Adrenal gland (tissue), 9 donors: ENCODE measurements at regions not wholly inside any gene's neighbourhood (a gene's known extent, or its start where the extent isn't known, plus 50 kb on each side); places are given as distances from the start of the nearest gene placed in this dataset.

Experiments
- DNase-seq, 7 donors: peaks; one replicate each; pipeline ENCODE4 v3.0.0-alpha.2; 2019 to 2020
- H3K27ac ChIP-seq, 5 donors: fragments of 200-600 bp; sonication (generic) in 4 of 5; 1 replicate in 3 of 5; 2 replicates in 2 of 5; pipeline versions ENCODE4 v1.5.1 to v1.8.0; 2016 to 2020; ENCODE audit warnings: mild to moderate bottlenecking in 1 of 5
- H3K27me3 ChIP-seq: fragments of 200-600 bp; 2 replicates; pipeline ENCODE4 v1.8.0; 2021
- H3K36me3 ChIP-seq, 2 donors: fragments of 200-600 bp; replicated peaks in 1 of 2; 1 replicate in 1 of 2; 2 replicates in 1 of 2; pipeline versions ENCODE4 v1.5.1 to v1.8.0; 2018 to 2022
- H3K4me1 ChIP-seq, 2 donors: fragments of 200-600 bp; replicated peaks in 1 of 2; 1 replicate in 1 of 2; 2 replicates in 1 of 2; pipeline versions ENCODE4 v1.5.1 to v1.8.0; 2018 to 2021
- H3K4me3 ChIP-seq, 4 donors: fragments of 200-600 bp; sonication (generic) in 3 of 4; one replicate each; pipeline ENCODE4 v1.5.1; 2016 to 2018
- H3K9me3 ChIP-seq, 3 donors: fragments of 200-600 bp; sonication (generic) in 1 of 3; replicated peaks in 1 of 3; 1 replicate in 2 of 3; 2 replicates in 1 of 3; pipeline versions ENCODE4 v1.5.1 to v1.8.0; 2016 to 2021
- CTCF ChIP-seq, 6 experiments: fragments of 450-650 bp in 4 of 6; fragments of 200-600 bp in 2 of 6; sonication (generic) in 1 of 6; IDR thresholded peaks; 1 replicate in 5 of 6; 2 replicates in 1 of 6; pipeline versions ENCODE4 v1.5.1 to v1.8.0; 2016 to 2021; ENCODE audit warnings: antibody characterized with exemption in 6 of 6, mild to moderate bottlenecking in 2 of 6, moderate library complexity in 1 of 6
- POLR2A ChIP-seq, 2 donors: fragments of 450-650 bp; IDR thresholded peaks; one replicate each; pipeline ENCODE4 v1.6.1; 2017; ENCODE audit warnings: antibody characterized with exemption in 2 of 2, mild to moderate bottlenecking in 2 of 2, moderate library complexity in 1 of 2
- WGBS, 4 donors: extraction: QIAGEN DNeasy Blood & Tissue Kit in 2 of 4; methylation state at CpG; one replicate each; pipeline versions ENCODE4 v1.1.5 to v1.1.7; 2013 to 2017; 5-methylcytosine and 5-hydroxymethylcytosine counted together
- intact Hi-C, 2 donors: fragments of 100-400 bp; cut with DNase I; formaldehyde crosslinking; loops; one replicate each; pipeline versions ENCODE4 v1.14.1 to v1.15.0; 2022 to 2023
- donor health status: healthy with polysubstance abuse.
- donor health status: Bipolar disorder and iron deficiency.
- donor health status: DM: yes; HTN: yes; CAD: no.
- donor health status: DM: no; HTN: no; CAD: no.
- donor health status: DM: no; HTN: no; CAD: no.

DNA sequence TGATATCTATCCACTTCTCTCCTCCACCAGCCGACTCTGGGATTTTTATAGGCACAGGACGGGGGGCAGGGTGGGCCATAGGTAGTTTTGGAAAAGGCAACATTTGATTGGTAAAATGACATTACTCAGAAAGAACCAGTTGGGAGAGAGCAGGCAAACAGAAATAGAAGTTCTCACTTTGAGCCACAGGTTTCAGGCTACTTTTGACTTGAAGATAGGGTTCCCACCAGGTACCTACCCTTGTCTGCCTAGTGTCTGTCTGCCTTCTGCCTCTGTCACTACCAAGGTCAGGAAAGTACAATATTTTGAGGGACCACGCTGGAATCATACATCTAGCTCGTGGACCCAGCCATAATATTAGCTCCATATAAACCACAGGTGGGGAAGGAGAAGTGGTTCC is 412.9 kb upstream of the GRM7 start:
- TF ChIP-seq POLR2A (IDR thresholded peaks at IDR 0.05) (no peak), CTCF (IDR thresholded peaks at IDR 0.05) (no peak)
- no peaks in the 10 kb centered on the region for H3K27me3 ChIP-seq
- WGBS, 4 donors = 79 to 92% (median 81%) methylated on average over 4 of the region's 4 CpGs
- H3K36me3 ChIP-seq = no peaks in the 10 kb centered on the region
- intact Hi-C loops = no loop called here
- no peaks in the 10 kb centered on the region for H3K9me3 ChIP-seq
- no peak overlapping the region for H3K27ac ChIP-seq
- DNase-seq = no peak
- H3K4me1 ChIP-seq = no peaks in the 10 kb centered on the region
- H3K4me3 ChIP-seq = no peak overlapping the region

DNA sequence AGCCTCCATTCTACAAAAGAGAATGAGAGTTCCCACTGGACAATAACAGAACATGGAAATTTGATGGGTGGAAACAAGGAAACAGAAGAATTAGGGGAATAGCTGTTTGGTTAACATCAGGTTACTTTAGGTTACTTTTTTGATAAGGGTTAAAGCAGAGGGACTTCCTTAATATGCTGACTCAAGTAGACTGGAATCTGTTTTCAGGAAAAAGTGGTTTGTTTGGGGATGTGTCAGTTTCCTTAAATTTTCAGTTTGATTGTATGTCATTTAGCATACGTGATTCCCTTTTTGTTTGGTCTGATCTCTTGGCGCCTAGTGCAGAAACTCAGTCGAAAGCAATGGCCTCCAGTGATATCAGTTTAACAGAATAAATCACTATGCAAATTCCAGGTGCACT is 411.8 kb upstream of the GRM7 start:
- H3K27ac ChIP-seq = no peak overlapping the region
- 69 to 76% (median 72%) methylated on average over 3 of the region's 3 CpGs for WGBS, 4 donors
- H3K36me3 ChIP-seq = no peaks in the 10 kb centered on the region
- no peaks in the 10 kb centered on the region for H3K4me1 ChIP-seq
- intact Hi-C loops = no loop called here
- TF ChIP-seq POLR2A (IDR thresholded peaks at IDR 0.05) (no peak), CTCF (IDR thresholded peaks at IDR 0.05) (no peak)
- H3K27me3 ChIP-seq = no peaks in the 10 kb centered on the region
- H3K9me3 ChIP-seq = no peaks in the 10 kb centered on the region
- no peak overlapping the region for H3K4me3 ChIP-seq
- DNase-seq = no peak

GRCh38 chr3:6452974-6453373 is 407.9 kb upstream of the GRM7 start:
- Histone ChIP-seq H3K4me1 (no peaks in the 10 kb centered on the region), H3K36me3 (no peaks in the 10 kb centered on the region), H3K27me3 (no peaks in the 10 kb centered on the region), H3K9me3 (no peaks in the 10 kb centered on the region), H3K4me3 (no peak overlapping the region), H3K27ac (no peak overlapping the region)
- DNase-seq = no peak
- intact Hi-C loops = no loop called here
- TF ChIP-seq CTCF (IDR thresholded peaks at IDR 0.05) = no peak
- no peak for TF ChIP-seq POLR2A (IDR thresholded peaks at IDR 0.05)
- WGBS, 4 donors = 63 to 75% (median 73%) methylated on average over 1 of the region's 1 CpG

GRCh38 chr3:6455031-6455430 is 405.9 kb upstream of the GRM7 start:
- Histone ChIP-seq H3K27ac (no peak overlapping the region), H3K36me3 (no peaks in the 10 kb centered on the region), H3K9me3 (no peaks in the 10 kb centered on the region), H3K27me3 (no peaks in the 10 kb centered on the region), H3K4me3 (no peak overlapping the region), H3K4me1 (no peaks in the 10 kb centered on the region)
- no peak for DNase-seq
- TF ChIP-seq POLR2A (IDR thresholded peaks at IDR 0.05) = no peak
- TF ChIP-seq CTCF (IDR thresholded peaks at IDR 0.05) = no peak
- WGBS, 4 donors = 72 to 78% (median 74%) methylated on average over 3 of the region's 3 CpGs
- intact Hi-C loops = no loop called here
